ENCODE measurements at regions not wholly inside any gene's neighbourhood (a gene's known extent, or its start where the extent isn't known, plus 50 kb on each side); places are given as distances from the start of the nearest gene placed in this dataset.

GRCh38 chr1:88104886-88105285 lies 579.2 kb upstream of the PKN2 start:
- no peak for DNase-seq

GRCh38 chr1:88111816-88112215 lies 572.3 kb upstream of the PKN2 start:
- no peak for DNase-seq

GRCh38 chr1:88117597-88117996 lies 566.5 kb upstream of the PKN2 start:
- no peak for DNase-seq

- no peak for DNase-seq
These were observed 565.8 kb upstream of the PKN2 start for GRCh38 chr1:88118176-88118845.

GRCh38 chr1:88124614-88125013 lies 559.5 kb upstream of the PKN2 start:
- DNase-seq: no peak

GRCh38 chr1:88126467-88126866 lies 557.6 kb upstream of the PKN2 start:
- no peak for DNase-seq

GRCh38 chr1:88133991-88134390 lies 550.1 kb upstream of the PKN2 start:
- DNase-seq: no peak

- DNase-seq: no peak
These were observed 548.8 kb upstream of the PKN2 start for GRCh38 chr1:88134983-88135921.

- DNase-seq: no peak
These were observed 544.4 kb upstream of the PKN2 start for GRCh38 chr1:88139633-88140032.

- DNase-seq: no peak
These were observed 543.7 kb upstream of the PKN2 start for GRCh38 chr1:88140325-88140724.

- DNase-seq: no peak
These were observed 542.5 kb upstream of the PKN2 start for GRCh38 chr1:88141499-88142074.

- no peak for DNase-seq
These were observed 538.3 kb upstream of the PKN2 start for GRCh38 chr1:88145752-88146151.

- DNase-seq: no peak
These were observed 534.4 kb upstream of the PKN2 start for GRCh38 chr1:88149686-88150085.

GRCh38 chr1:88150330-88150729 lies 533.7 kb upstream of the PKN2 start:
- DNase-seq: no peak

GRCh38 chr1:88163187-88163586 lies 520.9 kb upstream of the PKN2 start:
- no peak for DNase-seq

GRCh38 chr1:88168126-88168525 lies 515.9 kb upstream of the PKN2 start:
- no peak for DNase-seq

- DNase-seq: no peak
These were observed 514.9 kb upstream of the PKN2 start for GRCh38 chr1:88169139-88169538.

- DNase-seq: no peak
These were observed 514.1 kb upstream of the PKN2 start for GRCh38 chr1:88169939-88170338.

- no peak for DNase-seq
These were observed 508.9 kb upstream of the PKN2 start for GRCh38 chr1:88175120-88175630.

GRCh38 chr1:88175631-88176226 lies 508.3 kb upstream of the PKN2 start:
- DNase-seq: no peak

GRCh38 chr1:88179943-88180342 lies 504.1 kb upstream of the PKN2 start:
- no peak for DNase-seq

GRCh38 chr1:88180449-88181108 lies 503.5 kb upstream of the PKN2 start:
- peak; percentile 1 to 37 for DNase-seq

GRCh38 chr1:88186911-88187310 lies 497.2 kb upstream of the PKN2 start:
- DNase-seq: no peak

Data from SW 1271 (cell line).